GM23248 (cell line): ENCODE measurements at regions not wholly inside any gene's neighbourhood (a gene's known extent, or its start where the extent isn't known, plus 50 kb on each side); places are given as distances from the start of the nearest gene placed in this dataset.

Experiments
- DNase-seq: peaks from one replicate; pipeline ENCODE4 v3.0.0-alpha.2; 2015
- H2AFZ ChIP-seq: fragments of 200-600 bp; sonication (generic); 2 replicates; pipeline ENCODE4 v1.6.1; 2016; ENCODE audit warnings: antibody characterized with exemption
- H3F3A ChIP-seq: fragments of 200-600 bp; sonication (generic); 2 replicates; pipeline ENCODE4 v1.6.1; 2016; ENCODE audit warnings: mild to moderate bottlenecking, antibody characterized with exemption, mixed run types; ENCODE audit not compliant: insufficient read depth
- H3K27ac ChIP-seq: fragments of 200-600 bp; sonication (generic); 2 replicates; pipeline ENCODE4 v1.5.1; 2016; ENCODE audit warnings: mild to moderate bottlenecking
- H3K27me3 ChIP-seq: fragments of 200-600 bp; sonication (generic); replicated peaks from 2 replicates; pipeline ENCODE4 v1.6.1; 2016; ENCODE audit warnings: mild to moderate bottlenecking; ENCODE audit not compliant: insufficient read depth
- H3K36me3 ChIP-seq: fragments of 200-600 bp; sonication (generic); 2 replicates; pipeline ENCODE4 v1.6.1; 2016; ENCODE audit warnings: low read depth, mild to moderate bottlenecking
- H3K4me1 ChIP-seq: fragments of 200-600 bp; sonication (generic); 2 replicates; pipeline ENCODE4 v1.6.1; 2016; ENCODE audit warnings: mild to moderate bottlenecking; ENCODE audit not compliant: insufficient read depth
- H3K4me2 ChIP-seq: fragments of 200-600 bp; sonication (generic); one replicate; pipeline ENCODE4 v1.6.1; 2016; ENCODE audit warnings: mild to moderate bottlenecking; ENCODE audit not compliant: unreplicated experiment
- H3K4me3 ChIP-seq: fragments of 200-600 bp; sonication (generic); 2 replicates; pipeline ENCODE4 v1.5.1; 2016; ENCODE audit warnings: mild to moderate bottlenecking
- H3K79me2 ChIP-seq: fragments of 200-600 bp; sonication (generic); 2 replicates; pipeline ENCODE4 v1.6.1; 2016; ENCODE audit warnings: mild to moderate bottlenecking; ENCODE audit not compliant: insufficient read depth
- H3K9ac ChIP-seq: fragments of 200-600 bp; sonication (generic); 2 replicates; pipeline ENCODE4 v1.6.1; 2016; ENCODE audit warnings: mild to moderate bottlenecking
- H3K9me2 ChIP-seq: fragments of 200-600 bp; sonication (generic); 2 replicates; pipeline ENCODE4 v1.6.1; 2016; ENCODE audit warnings: mixed run types, mild to moderate bottlenecking, moderate library complexity; ENCODE audit not compliant: insufficient read depth
- H3K9me3 ChIP-seq: fragments of 200-600 bp; sonication (generic); one replicate; pipeline ENCODE4 v1.6.1; 2017; ENCODE audit warnings: low read depth
- H4K20me1 ChIP-seq: fragments of 200-600 bp; sonication (generic); 2 replicates; pipeline ENCODE4 v1.6.0; 2016; ENCODE audit not compliant: insufficient read depth
- EZH2 ChIP-seq: fragments of 200-600 bp; sonication (generic); IDR thresholded peaks from 2 replicates; pipeline ENCODE4 v1.6.1; 2018; ENCODE audit warnings: antibody characterized with exemption, mild to moderate bottlenecking; ENCODE audit not compliant: insufficient read depth, poor library complexity, severe bottlenecking
- EZH2phosphoT487 ChIP-seq: fragments of 200-600 bp; sonication (generic); IDR thresholded peaks from 2 replicates; pipeline ENCODE4 v1.6.1; 2018; ENCODE audit warnings: antibody characterized with exemption, moderate library complexity, mild to moderate bottlenecking, low read depth; ENCODE audit not compliant: insufficient read depth
- WGBS, 2 experiments: methylation state at CpG; one replicate each; pipeline ENCODE4 v1.1.6; 2015 to 2017; ENCODE audit warnings: low lambda C conversion rate in 2 of 2, low coverage in 1 of 2; ENCODE audit errors: missing lambda C conversion rate in 2 of 2; 5-methylcytosine and 5-hydroxymethylcytosine counted together
- in situ Hi-C: fragments of 300-500 bp; cut with MboI; formaldehyde crosslinking; loops from 2 replicates; pipeline ENCODE4 v1.15.0; 2020

GRCh38 chr2:120940319-120940696 is 204.6 kb downstream of the GLI2 start:
- H3K36me3 ChIP-seq: no peaks in the 10 kb centered on the region
- H3K4me2 ChIP-seq: peak overlapping the region; percentile 15
- no peak overlapping the region for H3K4me3 ChIP-seq
- peaks cover 63% of the 10 kb centered on the region for H3F3A ChIP-seq
- H3K9ac ChIP-seq: peak overlapping the region; percentile 70
- 100% methylated on average over 1 of the region's 1 CpG for WGBS, 2 experiments
- no peaks in the 10 kb centered on the region for H3K9me3 ChIP-seq
- H3K79me2 ChIP-seq: peaks cover 29% of the 10 kb centered on the region; the same call in 1 of the 2 replicates
- peak overlapping the region; percentile 91 for H3K27ac ChIP-seq
- no peaks in the 10 kb centered on the region for H3K9me2 ChIP-seq
- H3K27me3 ChIP-seq: no peaks in the 10 kb centered on the region
- H2AFZ ChIP-seq: no peak overlapping the region
- peaks cover 54% of the 10 kb centered on the region for H3K4me1 ChIP-seq
- TF ChIP-seq EZH2 (no peak), EZH2phosphoT487 (no peak)
- H4K20me1 ChIP-seq: no peaks in the 10 kb centered on the region
- in situ Hi-C loops: no loop called here
- DNase-seq: no peak

GRCh38 chr2:120940726-120941256 is 205.1 kb downstream of the GLI2 start:
- H4K20me1 ChIP-seq: no peaks in the 10 kb centered on the region
- in situ Hi-C loops: no loop called here
- H3K9me2 ChIP-seq: no peaks in the 10 kb centered on the region
- H2AFZ ChIP-seq: no peak overlapping the region
- H3K4me2 ChIP-seq: no peak overlapping the region
- H3K9me3 ChIP-seq: no peaks in the 10 kb centered on the region
- DNase-seq: no peak
- H3K27ac ChIP-seq: peak overlapping the region; percentile 91
- peak overlapping the region; percentile 70; the same call in 1 of the 2 replicates for H3K9ac ChIP-seq
- H3F3A ChIP-seq: peaks cover 58% of the 10 kb centered on the region
- H3K4me1 ChIP-seq: peaks cover 49% of the 10 kb centered on the region
- H3K4me3 ChIP-seq: no peak overlapping the region
- H3K79me2 ChIP-seq: peaks cover 29% of the 10 kb centered on the region
- 97 to 99% methylated on average over 9 of the region's 9 CpGs for WGBS, 2 experiments
- no peaks in the 10 kb centered on the region for H3K27me3 ChIP-seq
- TF ChIP-seq EZH2phosphoT487: no peak
- no peak for TF ChIP-seq EZH2
- no peaks in the 10 kb centered on the region for H3K36me3 ChIP-seq

GRCh38 chr2:120941571-120942120 is 206.0 kb downstream of the GLI2 start:
- in situ Hi-C loops: no loop called here
- Histone ChIP-seq H4K20me1 (no peaks in the 10 kb centered on the region), H3K4me2 (no peak overlapping the region), H3K27me3 (no peaks in the 10 kb centered on the region), H3F3A (peaks cover 50% of the 10 kb centered on the region), H2AFZ (no peak overlapping the region), H3K27ac (no peak overlapping the region), H3K4me1 (peaks cover 40% of the 10 kb centered on the region), H3K79me2 (peaks cover 34% of the 10 kb centered on the region), H3K9me2 (no peaks in the 10 kb centered on the region), H3K9ac (no peak overlapping the region), H3K36me3 (no peaks in the 10 kb centered on the region), H3K4me3 (no peak overlapping the region), H3K9me3 (no peaks in the 10 kb centered on the region)
- no peak for TF ChIP-seq EZH2phosphoT487
- no peak for TF ChIP-seq EZH2
- no peak for DNase-seq
- 74 to 76% methylated on average over 11 of the region's 11 CpGs for WGBS, 2 experiments

- in situ Hi-C loops: no loop called here
- no peaks in the 10 kb centered on the region for H3K9me2 ChIP-seq
- peaks cover 40% of the 10 kb centered on the region for H3F3A ChIP-seq
- TF ChIP-seq EZH2phosphoT487: no peak
- TF ChIP-seq EZH2: no peak
- H2AFZ ChIP-seq: no peak overlapping the region
- H3K79me2 ChIP-seq: peaks cover 42% of the 10 kb centered on the region
- no peaks in the 10 kb centered on the region for H3K9me3 ChIP-seq
- H3K4me2 ChIP-seq: no peak overlapping the region
- no peak overlapping the region for H3K4me3 ChIP-seq
- no peaks in the 10 kb centered on the region for H3K27me3 ChIP-seq
- H3K9ac ChIP-seq: no peak overlapping the region
- no peak overlapping the region for H3K27ac ChIP-seq
- peaks cover 30% of the 10 kb centered on the region for H3K4me1 ChIP-seq
- no peak for DNase-seq
- WGBS, 2 experiments: 96 to 98% methylated on average over 15 of the region's 15 CpGs
- no peaks in the 10 kb centered on the region for H3K36me3 ChIP-seq
- H4K20me1 ChIP-seq: no peaks in the 10 kb centered on the region
Observed at GRCh38 chr2:120942658-120943057, 207.0 kb downstream of the GLI2 start.
